ENCODE measurements at regions not wholly inside any gene's neighbourhood (a gene's known extent, or its start where the extent isn't known, plus 50 kb on each side); places are given as distances from the start of the nearest gene placed in this dataset.

- no peaks in the 10 kb centered on the region for H3K9me2 ChIP-seq (ENCODE audit: insufficient read depth, low read length)
- H2AFZ ChIP-seq (ENCODE audit: low read depth, low read length) = no peak overlapping the region
- no peak overlapping the region for H3K4me2 ChIP-seq (ENCODE audit: low read length)
Measured at GRCh38 chr12:127074161-127074560, 1192.8 kb upstream of the TMEM132C start.

GRCh38 chr12:127075981-127076380 is 1191.0 kb upstream of the TMEM132C start:
- Histone ChIP-seq H3K27ac (ENCODE audit: low read length) (no peak overlapping the region), H3K27me3 (ENCODE audit: insufficient read depth, low read depth, low read length) (no peaks in the 10 kb centered on the region), H3K4me3 (ENCODE audit: low read length) (no peak overlapping the region), H3K9me2 (ENCODE audit: insufficient read depth, low read length) (no peaks in the 10 kb centered on the region), H2AFZ (ENCODE audit: low read depth, low read length) (no peak overlapping the region), H3K9ac (ENCODE audit: low read length) (no peak overlapping the region), H3F3A (ENCODE audit: insufficient read depth, low read length, poor library complexity, severe bottlenecking) (no peaks in the 10 kb centered on the region), H4K20me1 (ENCODE audit: insufficient read depth) (no peaks in the 10 kb centered on the region), H3K4me2 (ENCODE audit: low read length) (no peak overlapping the region), H3K36me3 (ENCODE audit: insufficient read depth, low read length) (no peaks in the 10 kb centered on the region), H3K9me3 (ENCODE audit: low read length) (no peaks in the 10 kb centered on the region), H3K79me2 (replicated peaks; ENCODE audit: insufficient read depth, low read length) (no peaks in the 10 kb centered on the region)
- TF ChIP-seq EZH2 (IDR thresholded peaks at IDR 0.05; ENCODE audit: borderline replicate concordance, insufficient read depth, low read length, poor library complexity, severe bottlenecking) (no peak), POLR2AphosphoS5 (IDR thresholded peaks at IDR 0.05) (no peak), TAF1 (IDR thresholded peaks at IDR 0.05; ENCODE audit: low read depth) (no peak), REST (IDR thresholded peaks at IDR 0.05; ENCODE audit: borderline replicate concordance) (no peak), EP300 (conservative IDR thresholded peaks at IDR 0.05; ENCODE audit: poor library complexity, severe bottlenecking) (no peak), CTCF (IDR thresholded peaks at IDR 0.05; ENCODE audit: poor library complexity, severe bottlenecking) (no peak), RAD21 (conservative IDR thresholded peaks at IDR 0.05) (no peak), SMC3 (conservative IDR thresholded peaks at IDR 0.05; ENCODE audit: poor library complexity) (no peak)

More at GRCh38 chr12:127074161-127074560, 1192.8 kb upstream of the TMEM132C start:
- Histone ChIP-seq H3K9ac (ENCODE audit: low read length) (no peak overlapping the region), H3K27ac (ENCODE audit: low read length) (no peak overlapping the region), H3K27me3 (ENCODE audit: insufficient read depth, low read depth, low read length) (no peaks in the 10 kb centered on the region), H3K36me3 (ENCODE audit: insufficient read depth, low read length) (no peaks in the 10 kb centered on the region), H3F3A (ENCODE audit: insufficient read depth, low read length, poor library complexity, severe bottlenecking) (no peaks in the 10 kb centered on the region), H3K79me2 (replicated peaks; ENCODE audit: insufficient read depth, low read length) (no peaks in the 10 kb centered on the region), H3K4me3 (ENCODE audit: low read length) (no peak overlapping the region), H4K20me1 (ENCODE audit: insufficient read depth) (no peaks in the 10 kb centered on the region), H3K9me3 (ENCODE audit: low read length) (no peaks in the 10 kb centered on the region)
- TF ChIP-seq EZH2 (IDR thresholded peaks at IDR 0.05; ENCODE audit: borderline replicate concordance, insufficient read depth, low read length, poor library complexity, severe bottlenecking) (no peak), MXI1 (conservative IDR thresholded peaks at IDR 0.05; ENCODE audit: poor library complexity, severe bottlenecking) (no peak), POLR2AphosphoS5 (IDR thresholded peaks at IDR 0.05) (no peak), CTCF (IDR thresholded peaks at IDR 0.05; ENCODE audit: poor library complexity, severe bottlenecking) (no peak), RAD21 (conservative IDR thresholded peaks at IDR 0.05) (no peak), TAF1 (IDR thresholded peaks at IDR 0.05; ENCODE audit: low read depth) (no peak), REST (IDR thresholded peaks at IDR 0.05; ENCODE audit: borderline replicate concordance) (no peak)
